A549 (cell line): ENCODE measurements at regions not wholly inside any gene's neighbourhood (a gene's known extent, or its start where the extent isn't known, plus 50 kb on each side); places are given as distances from the start of the nearest gene placed in this dataset.

ENCODE experiments used
- ATAC-seq, 2 experiments: fragments of 200-7000 bp in 1 of 2; fragments of >200 bp in 1 of 2; cut with Nextera tagmentation in 1 of 2; cut with Tn5 transposase in 1 of 2; 3 replicates each; pipeline versions ENCODE4 v1.8.0 to v1.9.1; 2018 to 2020; ENCODE audit warnings: mild to moderate bottlenecking in 1 of 2, moderate library complexity in 1 of 2
- CTCF ChIA-PET: fragments of 300-600 bp; sonication (Branson Sonifier 250); formaldehyde crosslinking; extraction: SDS; loops from one replicate; lab custom pipeline; 2021; ENCODE audit warnings: antibody characterized with exemption, inconsistent platforms; lab: Yijun Ruan, JAX
- POLR2A ChIA-PET: fragments of 350-600 bp; formaldehyde crosslinking; extraction: SDS; loops from one replicate; lab custom pipeline; 2021; ENCODE audit warnings: antibody characterized with exemption, inconsistent platforms; lab: Yijun Ruan, JAX
- DNase-seq, 2 experiments: peaks; one replicate each; pipeline versions ENCODE4 v3.0.0 to v3.0.0-alpha.2; 2011 to 2016; ENCODE audit warnings: low read depth in 1 of 2, low spot score in 1 of 2
- FAIRE-seq: peaks from 2 replicates; lab custom pipeline; 2011; peaks lifted over from hg19 to GRCh38; lab: Jason Lieb, UNC
- H3K27ac ChIP-seq, 2 experiments: fragments of >200 bp; sonication (Bioruptor Twin); formaldehyde crosslinking; 3 replicates each; pipeline ENCODE4 v1.5.1; 2016 to 2017
- H3K4me1 ChIP-seq: fragments of >200 bp; sonication (Bioruptor Twin); formaldehyde crosslinking; 3 replicates; pipeline ENCODE4 v1.6.1; 2016
- H3K4me2 ChIP-seq: fragments of >200 bp; sonication (Bioruptor Twin); formaldehyde crosslinking; 3 replicates; pipeline ENCODE4 v1.6.1; 2016
- H3K4me3 ChIP-seq: fragments of >200 bp; sonication (Bioruptor Twin); formaldehyde crosslinking; 3 replicates; pipeline ENCODE4 v1.5.1; 2016
- H3K9me3 ChIP-seq: fragments of >200 bp; sonication (Bioruptor Twin); formaldehyde crosslinking; 3 replicates; pipeline ENCODE4 v1.6.1; 2016
- ATOH8 ChIP-seq: fragments of 250-450 bp; sonication (Bioruptor Pico); IDR thresholded peaks from 2 replicates; pipeline ENCODE4 v1.5.0; 2020; ENCODE audit warnings: low read depth, mild to moderate bottlenecking, moderate library complexity
- BCL3 ChIP-seq: fragments of >200 bp; sonication (Bioruptor Twin); formaldehyde crosslinking; IDR thresholded peaks from 3 replicates; pipeline ENCODE4 v1.6.1; 2016
- BHLHE40 ChIP-seq: IDR thresholded peaks from 2 replicates; pipeline ENCODE4 v1.6.1; 2012; ENCODE audit warnings: low read depth, low read length, inconsistent platforms
- CEBPB ChIP-seq, 2 experiments: fragments of >200 bp in 1 of 2; sonication (Bioruptor Twin) in 1 of 2; formaldehyde crosslinking in 1 of 2; IDR thresholded peaks; 2 replicates each; pipeline ENCODE4 v1.6.1; 2012 to 2016
- CHD2 ChIP-seq: fragments of 150-350 bp; IDR thresholded peaks from 2 replicates; pipeline ENCODE4 v1.6.1; 2014; ENCODE audit warnings: low read length; ENCODE audit not compliant: partially characterized antibody
- CHD4 ChIP-seq: fragments of 200-600 bp; sonication (generic); IDR thresholded peaks from 2 replicates; pipeline ENCODE4 v1.6.1; 2016; ENCODE audit warnings: antibody characterized with exemption, mild to moderate bottlenecking, borderline replicate concordance
- CTCF ChIP-seq: fragments of >200 bp; sonication (Bioruptor Twin); formaldehyde crosslinking; IDR thresholded peaks from 3 replicates; pipeline ENCODE4 v1.5.1; 2016
- EHF ChIP-seq: fragments of 250-450 bp; sonication (Bioruptor Pico); IDR thresholded peaks from 2 replicates; pipeline ENCODE4 v1.5.0; 2020; ENCODE audit warnings: mild to moderate bottlenecking
- FOSB ChIP-seq: fragments of 250-450 bp; sonication (Bioruptor Pico); IDR thresholded peaks from 2 replicates; pipeline ENCODE4 v1.5.0; 2020; ENCODE audit warnings: mild to moderate bottlenecking, moderate library complexity
- FOSL2 ChIP-seq, 2 experiments: fragments of 450-650 bp in 1 of 2; fragments of >200 bp in 1 of 2; sonication (Bioruptor Twin) in 1 of 2; formaldehyde crosslinking; IDR thresholded peaks; 2 replicates each; pipeline versions ENCODE4 v1.5.0 to v1.6.1; 2016 to 2020; ENCODE audit warnings: mild to moderate bottlenecking in 1 of 2, moderate library complexity in 1 of 2
- HMGXB4 ChIP-seq: fragments of 250-450 bp; sonication (Bioruptor Pico); IDR thresholded peaks from 2 replicates; pipeline ENCODE4 v1.5.0; 2021; ENCODE audit warnings: mild to moderate bottlenecking, moderate library complexity, borderline replicate concordance
- JUNB ChIP-seq: fragments of >200 bp; sonication (Bioruptor Twin); formaldehyde crosslinking; IDR thresholded peaks from 2 replicates; pipeline ENCODE4 v1.6.1; 2016
- KDM1A ChIP-seq: fragments of 200-600 bp; sonication (generic); IDR thresholded peaks from 2 replicates; pipeline ENCODE4 v1.6.1; 2016; ENCODE audit warnings: low read depth, mild to moderate bottlenecking
- MAX ChIP-seq: IDR thresholded peaks from 2 replicates; pipeline ENCODE4 v1.6.1; 2012
- MAZ ChIP-seq: fragments of 150-350 bp; IDR thresholded peaks from 2 replicates; pipeline ENCODE4 v1.6.1; 2014; ENCODE audit warnings: antibody characterized with exemption, low read depth, low read length, borderline replicate concordance
- MYC ChIP-seq: IDR thresholded peaks from 2 replicates; pipeline ENCODE4 v1.6.1; 2012; ENCODE audit warnings: mild to moderate bottlenecking, inconsistent platforms, low read length, improper control_type of control experiment, borderline replicate concordance
- POLR2AphosphoS2 ChIP-seq: conservative IDR thresholded peaks from 2 replicates; pipeline ENCODE4 v1.6.1; 2012; ENCODE audit warnings: low read length, improper control_type of control experiment, inconsistent platforms
- RAD21 ChIP-seq, 2 experiments: fragments of >200 bp in 1 of 2; sonication (Bioruptor Twin) in 1 of 2; formaldehyde crosslinking in 1 of 2; IDR thresholded peaks in 1 of 2; conservative IDR thresholded peaks in 1 of 2; 2 replicates in 1 of 2; 3 replicates in 1 of 2; pipeline ENCODE4 v1.6.1; 2012 to 2018; ENCODE audit warnings: inconsistent platforms in 1 of 2
- REST ChIP-seq: fragments of 200-600 bp; sonication (generic); IDR thresholded peaks from 2 replicates; pipeline ENCODE4 v1.6.1; 2016; ENCODE audit warnings: antibody characterized with exemption, mild to moderate bottlenecking, moderate library complexity
- SREBF2 ChIP-seq: fragments of 450-650 bp; IDR thresholded peaks from 2 replicates; pipeline ENCODE4 v1.6.1; 2014; ENCODE audit warnings: mild to moderate bottlenecking, moderate library complexity
- ZSCAN20 ChIP-seq: fragments of 250-450 bp; sonication (Bioruptor Pico); IDR thresholded peaks from 2 replicates; pipeline ENCODE4 v1.8.0; 2022; ENCODE audit warnings: mild to moderate bottlenecking, moderate library complexity
- WGBS: methylation state at CpG from one replicate; pipeline ENCODE4 v1.1.6; 2017; ENCODE audit errors: missing lambda C conversion rate; 5-methylcytosine and 5-hydroxymethylcytosine counted together

GRCh38 chr5:133696006-133696584 lies 83.8 kb upstream of the FSTL4 start:
- H3K4me3 ChIP-seq, result no peak overlapping the region
- CTCF ChIA-PET, result no interaction called here
- peaks cover 16% of the 10 kb centered on the region for H3K4me1 ChIP-seq
- FAIRE-seq, result no peak
- DNase-seq, result no peak
- H3K4me2 ChIP-seq, result no peak overlapping the region
- H3K9me3 ChIP-seq, result no peaks in the 10 kb centered on the region
- no peak overlapping the region for H3K27ac ChIP-seq
- ATAC-seq, result no peak
- WGBS, result 75% methylated on average over 10 of the region's 10 CpGs
- TF ChIP-seq REST, result no peak
- no peak for TF ChIP-seq MYC
- no peak for TF ChIP-seq EHF
- TF ChIP-seq BCL3, result no peak
- TF ChIP-seq MAZ, result no peak
- TF ChIP-seq CHD2, result no peak
- no peak for TF ChIP-seq CHD4
- no peak for TF ChIP-seq POLR2AphosphoS2
- TF ChIP-seq HMGXB4 (CRISPR knock-in tag), result no peak
- TF ChIP-seq FOSL2 (IDR thresholded peaks at IDR 0.05), result no peak
- no peak for TF ChIP-seq FOSL2 (CRISPR knock-in tag; IDR thresholded peaks at IDR 0.05)
- TF ChIP-seq RAD21 (conservative IDR thresholded peaks at IDR 0.05 in 1 of 2, IDR thresholded peaks at IDR 0.05 in 1 of 2), result no peak
- no peak for TF ChIP-seq JUNB
- TF ChIP-seq CEBPB (IDR thresholded peaks at IDR 0.05), result no peak
- TF ChIP-seq, all 56 proteins: peak for 0
- POLR2A ChIA-PET, result no interaction called here

GRCh38 chr5:133694181-133694831 lies 82.0 kb upstream of the FSTL4 start:
- ChIA-PET CTCF (interaction anchor here (0.6 kb wide), 1 partner anchor 677 kb away, joined by 3 read pairs; no protein-coding TSS in a partner anchor), POLR2A (no interaction called here)
- H3K4me3 ChIP-seq, result no peak overlapping the region
- DNase-seq, result no peak
- TF ChIP-seq ATOH8 (CRISPR knock-in tag), result no peak
- no peak for TF ChIP-seq ZSCAN20 (CRISPR knock-in tag)
- TF ChIP-seq SREBF2, result no peak
- TF ChIP-seq CTCF, result no peak
- TF ChIP-seq MAX, result no peak
- TF ChIP-seq BHLHE40, result no peak
- no peak for TF ChIP-seq FOSB
- no peak for TF ChIP-seq KDM1A
- ATAC-seq, result no peak
- no peak for FAIRE-seq
- H3K4me2 ChIP-seq, result no peak overlapping the region
- H3K4me1 ChIP-seq, result peaks cover 28% of the 10 kb centered on the region
- no peaks in the 10 kb centered on the region for H3K9me3 ChIP-seq
- WGBS, result 78% methylated on average over 6 of the region's 6 CpGs
- H3K27ac ChIP-seq, result peak overlapping the region in 1 of 2 experiments; percentile 20; a peak in 1 of 6 replicates
